Hindlimb muscle (tissue), 1 donor: ENCODE measurements at regions not wholly inside any gene's neighbourhood (a gene's known extent, or its start where the extent isn't known, plus 50 kb on each side); places are given as distances from the start of the nearest gene placed in this dataset.
"Not testable (repeated sequence)": the region's sequence is repeated elsewhere in the genome, so short reads cannot be mapped to it uniquely, and the experiment has no call there.

Source experiments
- DNase-seq: peaks from one replicate; pipeline ENCODE4 v3.0.0-alpha.2; 2013

GRCh38 chr7:153224890-153225289 is 465.3 kb downstream of the ACTR3B start:
- DNase-seq: no peak

GRCh38 chr7:153245136-153245535 is 485.6 kb downstream of the ACTR3B start:
- DNase-seq: not testable (repeated sequence)

- no peak for DNase-seq
Observed at GRCh38 chr7:153245809-153246208, 486.3 kb downstream of the ACTR3B start.

GRCh38 chr7:153247926-153248325 is 488.4 kb downstream of the ACTR3B start:
- no peak for DNase-seq

GRCh38 chr7:153258686-153259085 is 499.1 kb downstream of the ACTR3B start:
- DNase-seq: no peak

- no peak for DNase-seq
Observed at GRCh38 chr7:153276394-153276793, 516.8 kb downstream of the ACTR3B start.

GRCh38 chr7:153286763-153287162 is 527.2 kb downstream of the ACTR3B start:
- DNase-seq: no peak

- no peak for DNase-seq
Observed at GRCh38 chr7:153290066-153290465, 530.5 kb downstream of the ACTR3B start.

GRCh38 chr7:153297141-153297540 is 537.6 kb downstream of the ACTR3B start:
- no peak for DNase-seq

GRCh38 chr7:153301936-153302335 is 542.4 kb downstream of the ACTR3B start:
- no peak for DNase-seq

GRCh38 chr7:153320005-153320404 is 560.5 kb downstream of the ACTR3B start:
- no peak for DNase-seq

GRCh38 chr7:153320681-153321080 is 561.1 kb downstream of the ACTR3B start:
- no peak for DNase-seq

- DNase-seq: no peak
Observed at GRCh38 chr7:153322991-153323390, 563.4 kb downstream of the ACTR3B start.

- DNase-seq: no peak
Observed at GRCh38 chr7:153324094-153324493, 564.5 kb downstream of the ACTR3B start.

- DNase-seq: no peak
Observed at GRCh38 chr7:153327683-153328082, 568.1 kb downstream of the ACTR3B start.

GRCh38 chr7:153331427-153331826 is 571.9 kb downstream of the ACTR3B start:
- DNase-seq: no peak

GRCh38 chr7:153354071-153354470 is 594.5 kb downstream of the ACTR3B start:
- DNase-seq: no peak

- DNase-seq: no peak
Observed at GRCh38 chr7:153370092-153370491, 610.5 kb downstream of the ACTR3B start.

- no peak for DNase-seq
Observed at GRCh38 chr7:153380636-153381035, 621.1 kb downstream of the ACTR3B start.

- DNase-seq: peak; percentile 42
Observed at GRCh38 chr7:153381275-153382040, 621.9 kb downstream of the ACTR3B start.

GRCh38 chr7:153382641-153383101 is 623.1 kb downstream of the ACTR3B start:
- peak; percentile 84 for DNase-seq

GRCh38 chr7:153383781-153384180 is 624.2 kb downstream of the ACTR3B start:
- DNase-seq: peak; percentile 29

GRCh38 chr7:153385502-153385901 is 626.0 kb downstream of the ACTR3B start:
- no peak for DNase-seq

- no peak for DNase-seq
Observed at GRCh38 chr7:153386556-153386955, 627.0 kb downstream of the ACTR3B start.

- DNase-seq: no peak
Observed at GRCh38 chr7:153388611-153389010, 629.1 kb downstream of the ACTR3B start.
